HEK293 (cell line): ENCODE measurements at regions not wholly inside any gene's neighbourhood (a gene's known extent, or its start where the extent isn't known, plus 50 kb on each side); places are given as distances from the start of the nearest gene placed in this dataset.

Experiments
- CTCF ChIA-PET: fragments of 350-600 bp; formaldehyde crosslinking; extraction: SDS; loops from one replicate; lab custom pipeline; 2021; ENCODE audit warnings: antibody characterized with exemption; lab: Yijun Ruan, JAX
- POLR2A ChIA-PET: fragments of 300-600 bp; formaldehyde crosslinking; extraction: SDS; loops from one replicate; lab custom pipeline; 2020; ENCODE audit warnings: antibody characterized with exemption, inconsistent platforms; lab: Yijun Ruan, JAX
- H3K27ac ChIP-seq: fragments of 200-500 bp; sonication (Bioruptor generic); 2 replicates; pipeline ENCODE4 v1.5.1; 2014; ENCODE audit warnings: low read depth, low read length, control low read depth, inconsistent platforms; ENCODE audit errors: extremely low read depth
- H3K36me3 ChIP-seq, 2 experiments: fragments of 200-500 bp in 1 of 2; sonication (Bioruptor generic) in 1 of 2; 1 replicate in 1 of 2; 2 replicates in 1 of 2; pipeline ENCODE4 v1.5.1; 2014 to 2017; ENCODE audit warnings: inconsistent platforms in 2 of 2, low read length in 2 of 2; ENCODE audit not compliant: control insufficient read depth in 2 of 2, insufficient read depth in 1 of 2
- H3K4me1 ChIP-seq: fragments of 200-500 bp; sonication (Bioruptor generic); 2 replicates; pipeline ENCODE4 v1.5.1; 2014; ENCODE audit warnings: mild to moderate bottlenecking, low read length, inconsistent platforms; ENCODE audit not compliant: control insufficient read depth, insufficient read depth
- H3K4me3 ChIP-seq: 2 replicates; pipeline ENCODE4 v1.5.1; 2011; ENCODE audit warnings: low read depth, mild to moderate bottlenecking, control low read depth, low read length, moderate library complexity
- H3K9me3 ChIP-seq: fragments of 200-500 bp; sonication (Bioruptor generic); 2 replicates; pipeline ENCODE4 v1.5.1; 2014; ENCODE audit warnings: low read depth, low read length, inconsistent platforms; ENCODE audit not compliant: control insufficient read depth, insufficient read depth
- GLIS1 ChIP-seq: fragments of 450-650 bp; formaldehyde crosslinking; IDR thresholded peaks from 2 replicates; pipeline ENCODE4 v1.5.1; 2016; ENCODE audit warnings: missing biosample characterization, missing genetic modification characterization
- GLIS2 ChIP-seq: fragments of 450-650 bp; formaldehyde crosslinking; IDR thresholded peaks from 2 replicates; pipeline ENCODE4 v1.5.1; 2016; ENCODE audit warnings: missing biosample characterization, missing genetic modification characterization
- HOXA7 ChIP-seq: sonication (generic); formaldehyde crosslinking; IDR thresholded peaks from 2 replicates; pipeline ENCODE4 v1.8.1; 2022; ENCODE audit warnings: missing genetic modification reagents, borderline replicate concordance
- MEIS1 ChIP-seq: sonication (generic); formaldehyde crosslinking; IDR thresholded peaks from 2 replicates; pipeline ENCODE4 v1.8.1; 2022; ENCODE audit warnings: missing genetic modification reagents, mild to moderate bottlenecking, borderline replicate concordance
- RBAK ChIP-seq: fragments of 450-650 bp; formaldehyde crosslinking; IDR thresholded peaks from 2 replicates; pipeline ENCODE4 v1.5.1; 2016; ENCODE audit warnings: missing biosample characterization, missing genetic modification characterization
- REPIN1 ChIP-seq: fragments of 450-650 bp; formaldehyde crosslinking; IDR thresholded peaks from 2 replicates; pipeline ENCODE4 v1.5.1; 2017; ENCODE audit warnings: missing biosample characterization, missing genetic modification characterization, low read depth
- ZBTB1 ChIP-seq: fragments of 450-650 bp; formaldehyde crosslinking; IDR thresholded peaks from 2 replicates; pipeline ENCODE4 v1.5.1; 2016; ENCODE audit warnings: missing biosample characterization, missing genetic modification characterization
- ZBTB20 ChIP-seq: fragments of 450-650 bp; formaldehyde crosslinking; IDR thresholded peaks from 2 replicates; pipeline ENCODE4 v1.5.1; 2016; ENCODE audit warnings: missing biosample characterization, missing genetic modification characterization
- ZIC2 ChIP-seq: fragments of 450-650 bp; formaldehyde crosslinking; IDR thresholded peaks from 2 replicates; pipeline ENCODE4 v1.5.1; 2016; ENCODE audit warnings: missing biosample characterization, missing genetic modification characterization
- ZNF114 ChIP-seq: fragments of 450-650 bp; formaldehyde crosslinking; IDR thresholded peaks from 2 replicates; pipeline ENCODE4 v1.5.0; 2017; ENCODE audit warnings: missing biosample characterization, missing genetic modification characterization
- ZNF169 ChIP-seq: fragments of 450-650 bp; formaldehyde crosslinking; IDR thresholded peaks from 2 replicates; pipeline ENCODE4 v1.5.1; 2016; ENCODE audit warnings: missing biosample characterization, missing genetic modification characterization
- ZNF2 ChIP-seq: fragments of 450-650 bp; formaldehyde crosslinking; IDR thresholded peaks from 2 replicates; pipeline ENCODE4 v1.5.1; 2016; ENCODE audit warnings: missing biosample characterization, missing genetic modification characterization
- ZNF416 ChIP-seq: fragments of 450-650 bp; formaldehyde crosslinking; IDR thresholded peaks from 2 replicates; pipeline ENCODE4 v1.5.1; 2016; ENCODE audit warnings: missing biosample characterization, missing genetic modification characterization
- ZNF48 ChIP-seq: fragments of 450-650 bp; formaldehyde crosslinking; IDR thresholded peaks from 2 replicates; pipeline ENCODE4 v1.5.1; 2016; ENCODE audit warnings: missing biosample characterization, missing genetic modification characterization
- ZNF501 ChIP-seq: fragments of 450-650 bp; formaldehyde crosslinking; IDR thresholded peaks from 2 replicates; pipeline ENCODE4 v1.5.1; 2016; ENCODE audit warnings: missing biosample characterization, missing genetic modification characterization
- ZNF560 ChIP-seq: fragments of 450-650 bp; formaldehyde crosslinking; IDR thresholded peaks from 2 replicates; pipeline ENCODE4 v1.5.1; 2017; ENCODE audit warnings: missing biosample characterization, missing genetic modification characterization, borderline replicate concordance
- ZNF624 ChIP-seq: fragments of 450-650 bp; formaldehyde crosslinking; IDR thresholded peaks from 2 replicates; pipeline ENCODE4 v1.5.1; 2017; ENCODE audit warnings: missing biosample characterization, missing genetic modification characterization
- ZNF654 ChIP-seq: fragments of 450-650 bp; formaldehyde crosslinking; IDR thresholded peaks from 2 replicates; pipeline ENCODE4 v1.5.1; 2016; ENCODE audit warnings: low read depth, missing biosample characterization, missing genetic modification characterization
- ZNF658 ChIP-seq: fragments of 450-650 bp; formaldehyde crosslinking; IDR thresholded peaks from 2 replicates; pipeline ENCODE4; 2016; ENCODE audit warnings: missing biosample characterization, missing genetic modification characterization
- ZNF785 ChIP-seq: fragments of 450-650 bp; formaldehyde crosslinking; IDR thresholded peaks from 2 replicates; pipeline ENCODE4 v1.5.1; 2016; ENCODE audit warnings: missing biosample characterization, missing genetic modification characterization
- ZNF830 ChIP-seq: fragments of 450-650 bp; IDR thresholded peaks from 2 replicates; pipeline ENCODE4 v1.5.0; 2018; ENCODE audit warnings: missing biosample characterization, missing genetic modification characterization, low read depth, mild to moderate bottlenecking, moderate library complexity
- ZNF843 ChIP-seq: fragments of 450-650 bp; formaldehyde crosslinking; IDR thresholded peaks from 2 replicates; pipeline ENCODE4 v1.5.1; 2016; ENCODE audit warnings: missing biosample characterization, missing genetic modification characterization
- ZSCAN23 ChIP-seq: fragments of 450-650 bp; formaldehyde crosslinking; IDR thresholded peaks from 2 replicates; pipeline ENCODE4 v1.5.1; 2016; ENCODE audit warnings: missing biosample characterization, missing genetic modification characterization
- TF ChIP-seq, protein P1 (sequence below): fragments of 450-650 bp; formaldehyde crosslinking; IDR thresholded peaks from 2 replicates; pipeline ENCODE4 v1.5.1; 2016; ENCODE audit warnings: missing biosample characterization, missing genetic modification characterization
- TF ChIP-seq, protein P2 (sequence below): fragments of 450-650 bp; formaldehyde crosslinking; IDR thresholded peaks from 2 replicates; pipeline ENCODE4 v1.5.1; 2016; ENCODE audit warnings: missing biosample characterization, missing genetic modification characterization
- TF ChIP-seq, protein P3 (sequence below): fragments of 450-650 bp; formaldehyde crosslinking; IDR thresholded peaks from 2 replicates; pipeline ENCODE4 v1.5.1; 2016; ENCODE audit warnings: missing biosample characterization, missing genetic modification characterization
- TF ChIP-seq, protein P4 (sequence below): fragments of 450-650 bp; formaldehyde crosslinking; IDR thresholded peaks from 2 replicates; pipeline ENCODE4 v1.5.1; 2016; ENCODE audit warnings: missing biosample characterization, missing genetic modification characterization, low read depth

- TF ChIP-seq ZNF843 (tag by site-specific recombination): no peak
Measured at GRCh38 chr10:130757271-130757670, 554.2 kb downstream of the TCERG1L start (continued).

GRCh38 chr10:130757821-130758489, 553.6 kb downstream of the TCERG1L start:
- ChIA-PET POLR2A (no interaction called here), CTCF (no interaction called here)
- Histone ChIP-seq H3K36me3 (no peaks in the 10 kb centered on the region), H3K4me3 (no peak overlapping the region), H3K4me1 (no peaks in the 10 kb centered on the region), H3K9me3 (no peaks in the 10 kb centered on the region), H3K27ac (no peak overlapping the region)
- TF ChIP-seq ZIC2 (tag by site-specific recombination) (no peak), ZNF48 (tag by site-specific recombination) (no peak), GLIS2 (tag by site-specific recombination) (no peak), ZNF2 (tag by site-specific recombination) (no peak), ZBTB1 (tag by site-specific recombination) (no peak), REPIN1 (tag by site-specific recombination) (no peak), ZSCAN23 (no peak), HOXA7 (CRISPR knock-in tag) (no peak), ZNF658 (tag by site-specific recombination) (no peak), ZNF416 (tag by site-specific recombination) (no peak), ZNF501 (no peak), MEIS1 (CRISPR knock-in tag) (no peak), ZNF560 (tag by site-specific recombination) (no peak), ZNF843 (tag by site-specific recombination) (no peak), GLIS1 (no peak), ZNF169 (tag by site-specific recombination) (no peak), ZBTB20 (tag by site-specific recombination) (no peak), ZNF830 (tag by site-specific recombination) (no peak)
- TF ChIP-seq, protein P1, sequence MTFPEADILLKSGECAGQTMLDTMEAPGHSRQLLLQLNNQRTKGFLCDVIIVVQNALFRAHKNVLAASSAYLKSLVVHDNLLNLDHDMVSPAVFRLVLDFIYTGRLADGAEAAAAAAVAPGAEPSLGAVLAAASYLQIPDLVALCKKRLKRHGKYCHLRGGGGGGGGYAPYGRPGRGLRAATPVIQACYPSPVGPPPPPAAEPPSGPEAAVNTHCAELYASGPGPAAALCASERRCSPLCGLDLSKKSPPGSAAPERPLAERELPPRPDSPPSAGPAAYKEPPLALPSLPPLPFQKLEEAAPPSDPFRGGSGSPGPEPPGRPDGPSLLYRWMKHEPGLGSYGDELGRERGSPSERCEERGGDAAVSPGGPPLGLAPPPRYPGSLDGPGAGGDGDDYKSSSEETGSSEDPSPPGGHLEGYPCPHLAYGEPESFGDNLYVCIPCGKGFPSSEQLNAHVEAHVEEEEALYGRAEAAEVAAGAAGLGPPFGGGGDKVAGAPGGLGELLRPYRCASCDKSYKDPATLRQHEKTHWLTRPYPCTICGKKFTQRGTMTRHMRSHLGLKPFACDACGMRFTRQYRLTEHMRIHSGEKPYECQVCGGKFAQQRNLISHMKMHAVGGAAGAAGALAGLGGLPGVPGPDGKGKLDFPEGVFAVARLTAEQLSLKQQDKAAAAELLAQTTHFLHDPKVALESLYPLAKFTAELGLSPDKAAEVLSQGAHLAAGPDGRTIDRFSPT (tag by site-specific recombination): no peak

GRCh38 chr10:130758529-130758928, 553.0 kb downstream of the TCERG1L start:
- CTCF ChIA-PET: no interaction called here
- POLR2A ChIA-PET: no interaction called here
- H3K4me1 ChIP-seq: no peaks in the 10 kb centered on the region
- no peak overlapping the region for H3K27ac ChIP-seq
- H3K9me3 ChIP-seq: no peaks in the 10 kb centered on the region
- H3K36me3 ChIP-seq: no peaks in the 10 kb centered on the region
- H3K4me3 ChIP-seq: no peak overlapping the region
- TF ChIP-seq ZNF114 (tag by site-specific recombination): no peak
- TF ChIP-seq ZNF785: no peak
- TF ChIP-seq MEIS1 (CRISPR knock-in tag): no peak
- TF ChIP-seq ZNF169 (tag by site-specific recombination): no peak
- no peak for TF ChIP-seq ZNF501
- TF ChIP-seq, protein P2, sequence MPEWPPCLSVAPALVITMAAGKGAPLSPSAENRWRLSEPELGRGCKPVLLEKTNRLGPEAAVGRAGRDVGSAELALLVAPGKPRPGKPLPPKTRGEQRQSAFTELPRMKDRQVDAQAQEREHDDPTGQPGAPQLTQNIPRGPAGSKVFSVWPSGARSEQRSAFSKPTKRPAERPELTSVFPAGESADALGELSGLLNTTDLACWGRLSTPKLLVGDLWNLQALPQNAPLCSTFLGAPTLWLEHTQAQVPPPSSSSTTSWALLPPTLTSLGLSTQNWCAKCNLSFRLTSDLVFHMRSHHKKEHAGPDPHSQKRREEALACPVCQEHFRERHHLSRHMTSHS (tag by site-specific recombination): no peak
- TF ChIP-seq, protein P3, sequence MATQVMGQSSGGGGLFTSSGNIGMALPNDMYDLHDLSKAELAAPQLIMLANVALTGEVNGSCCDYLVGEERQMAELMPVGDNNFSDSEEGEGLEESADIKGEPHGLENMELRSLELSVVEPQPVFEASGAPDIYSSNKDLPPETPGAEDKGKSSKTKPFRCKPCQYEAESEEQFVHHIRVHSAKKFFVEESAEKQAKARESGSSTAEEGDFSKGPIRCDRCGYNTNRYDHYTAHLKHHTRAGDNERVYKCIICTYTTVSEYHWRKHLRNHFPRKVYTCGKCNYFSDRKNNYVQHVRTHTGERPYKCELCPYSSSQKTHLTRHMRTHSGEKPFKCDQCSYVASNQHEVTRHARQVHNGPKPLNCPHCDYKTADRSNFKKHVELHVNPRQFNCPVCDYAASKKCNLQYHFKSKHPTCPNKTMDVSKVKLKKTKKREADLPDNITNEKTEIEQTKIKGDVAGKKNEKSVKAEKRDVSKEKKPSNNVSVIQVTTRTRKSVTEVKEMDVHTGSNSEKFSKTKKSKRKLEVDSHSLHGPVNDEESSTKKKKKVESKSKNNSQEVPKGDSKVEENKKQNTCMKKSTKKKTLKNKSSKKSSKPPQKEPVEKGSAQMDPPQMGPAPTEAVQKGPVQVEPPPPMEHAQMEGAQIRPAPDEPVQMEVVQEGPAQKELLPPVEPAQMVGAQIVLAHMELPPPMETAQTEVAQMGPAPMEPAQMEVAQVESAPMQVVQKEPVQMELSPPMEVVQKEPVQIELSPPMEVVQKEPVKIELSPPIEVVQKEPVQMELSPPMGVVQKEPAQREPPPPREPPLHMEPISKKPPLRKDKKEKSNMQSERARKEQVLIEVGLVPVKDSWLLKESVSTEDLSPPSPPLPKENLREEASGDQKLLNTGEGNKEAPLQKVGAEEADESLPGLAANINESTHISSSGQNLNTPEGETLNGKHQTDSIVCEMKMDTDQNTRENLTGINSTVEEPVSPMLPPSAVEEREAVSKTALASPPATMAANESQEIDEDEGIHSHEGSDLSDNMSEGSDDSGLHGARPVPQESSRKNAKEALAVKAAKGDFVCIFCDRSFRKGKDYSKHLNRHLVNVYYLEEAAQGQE: no peak
- no peak for TF ChIP-seq ZNF624 (tag by site-specific recombination)
- TF ChIP-seq RBAK (tag by site-specific recombination): no peak
- no peak for TF ChIP-seq ZNF654 (tag by site-specific recombination)
- TF ChIP-seq, protein P4, sequence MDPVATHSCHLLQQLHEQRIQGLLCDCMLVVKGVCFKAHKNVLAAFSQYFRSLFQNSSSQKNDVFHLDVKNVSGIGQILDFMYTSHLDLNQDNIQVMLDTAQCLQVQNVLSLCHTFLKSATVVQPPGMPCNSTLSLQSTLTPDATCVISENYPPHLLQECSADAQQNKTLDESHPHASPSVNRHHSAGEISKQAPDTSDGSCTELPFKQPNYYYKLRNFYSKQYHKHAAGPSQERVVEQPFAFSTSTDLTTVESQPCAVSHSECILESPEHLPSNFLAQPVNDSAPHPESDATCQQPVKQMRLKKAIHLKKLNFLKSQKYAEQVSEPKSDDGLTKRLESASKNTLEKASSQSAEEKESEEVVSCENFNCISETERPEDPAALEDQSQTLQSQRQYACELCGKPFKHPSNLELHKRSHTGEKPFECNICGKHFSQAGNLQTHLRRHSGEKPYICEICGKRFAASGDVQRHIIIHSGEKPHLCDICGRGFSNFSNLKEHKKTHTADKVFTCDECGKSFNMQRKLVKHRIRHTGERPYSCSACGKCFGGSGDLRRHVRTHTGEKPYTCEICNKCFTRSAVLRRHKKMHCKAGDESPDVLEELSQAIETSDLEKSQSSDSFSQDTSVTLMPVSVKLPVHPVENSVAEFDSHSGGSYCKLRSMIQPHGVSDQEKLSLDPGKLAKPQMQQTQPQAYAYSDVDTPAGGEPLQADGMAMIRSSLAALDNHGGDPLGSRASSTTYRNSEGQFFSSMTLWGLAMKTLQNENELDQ (tag by site-specific recombination): no peak
